ENCODE measurements at regions not wholly inside any gene's neighbourhood (a gene's known extent, or its start where the extent isn't known, plus 50 kb on each side); places are given as distances from the start of the nearest gene placed in this dataset.

DNA sequence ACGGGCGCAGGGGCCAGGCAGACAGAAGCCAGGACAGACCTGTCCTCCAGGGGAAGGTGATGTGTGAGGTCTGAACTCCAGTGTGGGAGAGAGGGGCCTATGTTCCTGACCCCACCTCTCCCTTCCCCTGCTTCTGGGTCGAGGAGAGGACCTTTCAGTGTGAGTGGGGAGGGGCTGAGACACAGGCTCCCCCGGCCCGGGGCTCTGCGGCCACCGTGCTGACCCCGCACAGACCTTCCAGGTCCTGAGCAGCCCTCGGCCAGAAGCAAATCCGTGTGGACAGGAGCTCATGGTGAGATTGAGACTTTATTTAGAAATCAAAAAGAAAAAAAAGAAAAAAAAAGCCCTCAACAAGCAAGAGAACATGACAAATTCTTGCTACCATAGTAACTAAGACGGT is 680.5 kb downstream of the BRD1 start:
- TF ChIP-seq EZH2 (IDR thresholded peaks at IDR 0.05) = no peak
- no peak for TF ChIP-seq POLR2AphosphoS5 (IDR thresholded peaks at IDR 0.05; ENCODE audit: borderline replicate concordance, low read depth, low read length)
